GM19240 (cell line): ENCODE measurements at regions not wholly inside any gene's neighbourhood (a gene's known extent, or its start where the extent isn't known, plus 50 kb on each side); places are given as distances from the start of the nearest gene placed in this dataset.
"Not testable (repeated sequence)": the region's sequence is repeated elsewhere in the genome, so short reads cannot be mapped to it uniquely, and the experiment has no call there.

ENCODE experiments used
- DNase-seq: peaks from one replicate; pipeline ENCODE4 v3.0.0; 2011; ENCODE audit warnings: low spot score; ENCODE audit not compliant: insufficient read length

DNA sequence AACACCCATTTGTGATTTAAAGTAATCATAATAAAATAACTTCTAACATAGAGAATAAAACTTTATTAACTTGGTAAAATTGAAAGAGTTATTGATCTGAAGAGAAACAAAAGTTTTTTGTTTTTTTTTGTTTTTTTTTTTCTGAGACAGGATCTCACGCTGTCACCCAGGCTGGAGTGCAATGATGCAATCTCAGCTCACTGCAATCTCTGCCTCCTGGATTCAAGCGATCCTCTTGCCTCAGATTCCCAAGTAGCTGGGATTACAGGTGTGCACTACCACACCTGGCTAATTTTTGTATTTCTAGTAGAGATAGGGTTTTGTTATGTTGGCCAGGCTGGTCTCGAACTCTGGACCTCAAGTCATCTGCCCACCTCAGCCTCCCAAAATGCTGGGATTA, 116.5 kb upstream of the SPATA31D4 start:
- DNase-seq = not testable (repeated sequence)

DNA sequence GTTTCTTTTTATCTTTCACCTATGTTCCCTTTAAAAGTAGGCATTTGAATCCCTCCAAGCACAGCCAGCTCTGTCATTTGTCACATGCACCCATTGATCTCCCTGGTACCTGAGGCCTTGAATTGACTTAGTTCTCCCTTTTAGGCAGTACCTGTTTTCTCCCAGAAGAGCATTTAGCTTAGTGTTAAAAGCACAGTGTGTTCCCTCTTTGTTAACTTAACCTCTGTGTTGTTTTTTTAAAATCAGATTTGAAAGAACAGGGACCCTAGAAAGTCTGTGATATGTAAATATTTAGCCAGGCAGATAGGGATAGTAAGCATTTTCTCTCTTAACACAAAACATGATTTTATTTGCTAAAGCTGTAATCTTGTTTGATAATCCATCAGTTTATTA, 113.8 kb upstream of the SPATA31D4 start:
- no peak for DNase-seq

DNA sequence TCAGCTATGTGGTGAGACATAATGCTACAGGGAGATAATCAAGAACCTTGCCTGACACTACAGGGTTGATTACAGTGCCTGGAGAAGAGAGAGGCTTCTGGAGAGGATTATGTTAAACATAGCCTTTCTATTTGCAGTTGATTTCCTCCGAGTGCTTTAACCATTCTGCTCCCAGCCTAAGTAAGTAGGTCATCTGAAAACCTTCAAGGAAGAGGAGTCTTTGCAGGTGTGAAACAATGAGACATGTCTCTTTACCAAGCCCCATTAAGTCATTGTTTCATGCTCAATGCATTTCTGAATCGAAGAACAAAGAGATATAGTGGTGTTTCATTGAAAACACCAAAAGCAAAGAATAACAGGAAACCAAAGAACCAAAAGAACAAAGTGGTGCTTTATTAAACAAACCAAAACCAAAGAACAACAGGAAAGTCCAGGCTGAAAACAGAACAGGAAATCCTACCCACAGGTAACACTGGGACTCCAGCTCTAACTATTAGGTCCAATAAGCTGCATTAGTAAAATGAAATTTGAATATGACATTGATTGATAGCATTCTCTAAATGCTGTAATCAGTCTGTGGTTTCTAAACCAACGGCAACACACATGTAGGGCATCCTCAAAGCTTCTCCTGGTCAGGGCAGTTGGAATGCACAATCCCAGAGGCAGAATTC, 113.3 kb upstream of the SPATA31D4 start:
- no peak for DNase-seq

DNA sequence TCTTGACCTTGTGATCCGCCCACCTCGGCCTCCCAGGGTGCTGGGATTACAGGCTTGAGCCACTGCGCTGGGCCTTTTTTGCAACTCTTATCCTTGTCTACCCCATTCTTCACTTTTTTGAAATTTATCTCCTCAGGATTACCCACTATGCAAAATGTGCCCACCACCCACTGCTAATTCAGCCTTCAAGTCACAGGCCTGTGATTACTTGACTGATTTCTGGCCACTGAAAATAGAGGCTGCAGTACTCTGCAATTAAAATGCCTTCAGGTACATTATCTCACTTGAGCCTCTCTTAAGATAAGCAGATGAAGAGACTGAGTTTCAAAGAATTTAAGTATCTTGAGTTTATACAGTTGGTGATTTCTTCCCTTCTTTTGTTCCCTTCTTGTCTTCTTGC, 112.4 kb upstream of the SPATA31D4 start:
- DNase-seq = no peak

DNA sequence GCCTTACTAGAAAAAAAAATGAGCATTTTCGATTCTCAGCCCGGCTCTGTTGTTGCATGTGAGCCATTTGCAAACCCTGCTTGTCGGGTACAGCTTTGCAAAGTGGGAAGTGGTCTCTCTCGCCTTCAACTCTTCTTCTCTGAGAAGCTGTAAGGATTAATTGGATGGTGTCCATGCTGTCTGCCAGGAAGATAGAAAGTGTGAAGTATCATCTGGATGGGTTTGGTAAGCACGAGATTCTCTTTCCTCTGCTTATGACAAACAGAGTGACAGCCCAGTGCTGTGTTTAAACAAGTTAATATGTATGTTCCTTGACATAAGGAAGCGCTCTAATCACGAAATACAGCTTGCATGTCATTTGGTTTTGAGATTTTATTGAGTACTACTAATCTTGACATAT, 109.1 kb upstream of the SPATA31D4 start:
- DNase-seq = no peak

DNA sequence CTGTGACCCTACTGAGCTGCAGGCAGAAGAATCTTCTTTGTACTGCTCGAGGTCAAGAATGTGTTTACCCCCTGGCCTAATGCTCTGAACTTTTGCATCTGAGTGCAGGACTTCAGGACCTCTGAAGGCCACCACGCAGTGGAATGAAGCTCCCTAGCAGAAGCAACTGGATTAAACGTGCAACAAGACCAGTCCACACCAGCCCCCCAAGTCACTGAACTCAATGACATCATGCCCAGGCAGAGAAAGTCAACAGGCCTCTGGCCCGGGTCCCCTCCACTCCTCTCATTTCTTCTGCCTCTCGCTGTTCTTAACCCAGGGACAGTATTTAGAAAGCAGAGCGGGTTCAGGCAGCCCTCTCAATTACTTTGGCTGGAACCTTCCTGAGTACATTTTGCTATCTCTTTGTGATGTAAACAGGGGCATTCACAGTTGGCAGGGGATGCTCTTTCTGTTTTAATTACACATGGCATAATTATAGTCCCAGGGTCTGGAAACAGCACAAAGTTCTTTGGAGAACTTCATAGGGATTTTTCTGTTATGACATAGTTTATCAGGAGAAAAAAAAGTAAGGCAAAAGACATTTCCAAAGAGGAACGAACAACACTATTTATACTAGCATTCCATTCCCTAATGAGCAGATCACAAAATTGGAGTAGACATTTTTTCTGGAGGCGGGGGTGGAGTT, 108.2 kb upstream of the SPATA31D4 start:
- DNase-seq = no peak

DNA sequence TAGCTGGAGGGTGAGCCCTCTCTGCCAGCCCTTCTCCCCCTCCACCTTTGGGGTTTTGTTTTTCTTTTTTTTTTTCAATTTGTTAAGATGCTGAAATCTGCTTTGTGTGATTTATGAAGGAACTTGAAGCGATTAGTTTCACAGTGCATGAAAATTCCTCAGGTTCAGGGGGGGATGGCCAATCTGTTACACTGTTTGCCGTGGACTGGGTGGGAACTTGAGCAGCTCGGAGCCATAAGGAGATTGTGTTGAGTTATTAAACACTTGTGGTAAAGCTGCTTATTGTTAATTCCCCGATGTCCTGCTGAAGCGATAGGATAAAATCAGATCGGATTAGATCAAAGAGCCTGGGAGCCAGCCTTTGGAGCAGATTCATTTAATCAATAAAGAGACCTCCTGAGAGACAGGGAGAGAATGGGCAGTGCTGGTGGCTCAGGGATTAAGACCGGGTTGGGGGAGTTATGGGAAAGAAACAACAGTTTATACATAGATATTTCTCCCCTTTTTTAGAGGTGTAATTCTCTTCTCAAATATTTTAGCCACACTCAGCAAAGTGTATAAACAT, 105.8 kb upstream of the SPATA31D4 start:
- no peak for DNase-seq

DNA sequence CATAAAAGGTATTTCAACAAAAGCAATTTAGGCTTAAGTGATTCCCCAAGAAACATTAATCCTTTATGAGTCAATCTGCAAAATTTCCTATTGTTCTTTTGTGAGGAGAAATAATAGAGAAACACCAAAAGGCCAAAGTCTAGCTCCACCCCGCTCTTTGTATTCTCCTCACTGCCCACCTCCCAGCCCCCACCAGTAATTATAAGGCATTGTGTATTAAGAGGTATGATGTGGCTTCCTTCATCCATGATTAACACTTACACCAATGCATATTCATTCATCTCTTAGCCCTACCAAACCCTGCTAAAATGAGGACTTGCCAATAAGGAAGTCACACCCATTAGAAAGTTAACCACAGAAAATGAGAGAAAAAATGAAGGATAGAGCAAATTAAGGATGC, 105.3 kb upstream of the SPATA31D4 start:
- no peak for DNase-seq

DNA sequence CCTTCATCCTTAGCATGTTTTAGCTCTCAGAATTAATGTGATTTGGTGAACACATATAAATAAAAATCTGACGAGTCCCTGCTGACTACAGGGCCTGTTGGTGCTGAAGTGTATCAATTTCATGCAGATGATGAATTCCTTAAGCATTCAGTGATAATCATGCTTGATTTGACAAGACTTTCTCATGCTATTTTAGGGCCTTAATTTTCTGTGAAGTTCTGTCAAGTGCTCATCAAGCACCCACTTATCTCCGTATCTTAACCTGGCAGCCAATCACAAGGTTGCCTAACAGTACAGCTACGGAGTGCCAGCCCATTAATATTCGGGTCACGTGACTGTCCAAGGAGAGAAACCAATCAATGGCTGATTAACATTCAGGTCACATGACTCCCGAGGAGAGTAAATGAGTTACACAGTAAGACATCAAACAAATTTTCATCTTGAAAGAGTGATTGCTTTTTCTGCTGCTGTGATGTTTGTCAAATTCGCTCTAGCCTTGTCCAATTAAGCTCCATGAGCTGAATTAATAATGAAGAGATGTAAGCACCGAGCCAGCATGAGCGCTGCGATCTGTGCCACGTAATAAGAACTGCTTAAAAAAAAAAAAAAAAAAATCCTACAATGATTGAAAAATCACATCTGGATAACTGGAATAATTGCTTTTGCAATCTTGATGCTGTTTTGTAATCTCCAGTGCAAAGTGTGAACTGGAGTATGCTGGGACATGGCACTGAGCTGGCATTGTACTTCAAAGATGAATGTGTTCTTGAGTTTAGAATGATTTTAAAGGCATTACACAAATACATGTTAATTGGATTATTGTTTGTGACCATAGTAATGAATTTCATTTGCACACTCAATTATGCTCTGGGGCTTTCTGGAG, 104.3 kb upstream of the SPATA31D4 start:
- DNase-seq = no peak

DNA sequence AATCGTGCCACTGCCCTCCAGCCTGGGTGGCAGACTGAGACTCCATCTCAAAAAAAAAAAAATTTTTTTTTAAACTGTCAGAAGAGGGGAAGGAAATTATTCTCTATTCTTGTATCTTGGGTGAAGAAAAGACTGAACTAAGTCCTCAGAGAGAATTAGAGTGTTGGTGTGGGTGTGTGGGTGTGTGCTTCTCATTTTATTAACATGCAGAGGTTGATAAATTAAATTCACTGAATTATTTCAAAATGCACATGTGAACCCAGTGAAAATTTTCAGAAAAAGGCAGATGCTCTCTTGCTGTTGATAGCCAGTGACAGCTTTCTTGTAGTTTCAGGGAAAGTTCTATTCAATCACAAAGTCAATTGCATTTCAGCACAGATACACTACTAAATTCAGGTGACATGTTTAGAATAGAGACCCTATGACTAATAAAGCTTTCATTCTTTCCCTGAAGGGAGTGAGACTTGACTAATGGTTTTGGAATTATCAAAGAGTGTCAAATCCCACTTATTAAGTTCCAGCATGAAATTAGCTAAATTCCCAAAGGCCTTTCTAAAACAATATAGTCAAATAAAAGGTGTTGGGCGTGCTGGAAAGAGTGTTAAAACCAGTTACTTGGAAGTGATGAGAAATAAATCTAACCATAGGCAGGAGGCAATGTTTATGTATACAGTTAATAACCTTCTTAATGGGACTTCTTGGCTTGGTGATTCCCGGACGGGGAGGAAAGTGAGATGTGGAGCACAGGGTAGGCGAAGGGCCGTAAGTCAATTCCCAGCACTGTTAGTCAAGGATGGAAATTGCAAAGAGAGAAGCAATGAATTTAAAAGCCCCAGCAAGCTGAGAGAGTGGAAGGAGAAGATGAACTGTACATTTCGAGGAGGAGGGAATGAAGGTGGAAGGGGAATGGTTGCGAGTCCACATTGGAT, 103.2 kb upstream of the SPATA31D4 start:
- DNase-seq = no peak

DNA sequence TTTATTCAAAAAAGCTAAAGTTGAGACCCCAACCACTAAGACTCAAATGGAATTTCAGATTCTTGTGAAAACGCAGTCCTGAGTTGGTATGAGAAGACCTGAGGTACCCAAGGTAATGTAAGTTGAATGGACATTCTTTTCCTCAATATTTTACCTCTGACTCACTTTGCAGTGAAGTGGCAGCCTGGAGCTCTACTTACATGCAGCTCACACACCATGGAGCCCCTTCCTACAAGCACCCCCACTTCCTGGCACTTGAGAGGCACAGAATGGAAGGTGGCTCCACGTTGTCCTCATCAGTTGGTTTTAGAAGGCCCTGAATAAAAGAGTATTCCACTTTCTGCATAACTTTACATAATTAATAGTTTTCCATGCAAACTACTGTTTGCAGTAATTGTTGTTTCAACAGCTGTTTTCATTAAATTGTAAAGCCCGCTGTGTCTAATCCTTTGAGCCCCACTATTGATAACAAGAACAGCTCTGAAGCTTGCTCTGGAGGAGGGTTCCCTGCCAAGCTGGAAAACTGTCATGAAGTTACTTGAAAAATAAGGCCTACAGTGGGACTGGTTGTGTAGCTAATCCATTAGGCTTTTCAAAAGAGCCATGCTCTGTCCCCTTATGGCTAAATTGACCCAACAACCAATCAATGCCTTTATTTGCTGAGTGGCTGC, 102.2 kb upstream of the SPATA31D4 start:
- DNase-seq = no peak

DNA sequence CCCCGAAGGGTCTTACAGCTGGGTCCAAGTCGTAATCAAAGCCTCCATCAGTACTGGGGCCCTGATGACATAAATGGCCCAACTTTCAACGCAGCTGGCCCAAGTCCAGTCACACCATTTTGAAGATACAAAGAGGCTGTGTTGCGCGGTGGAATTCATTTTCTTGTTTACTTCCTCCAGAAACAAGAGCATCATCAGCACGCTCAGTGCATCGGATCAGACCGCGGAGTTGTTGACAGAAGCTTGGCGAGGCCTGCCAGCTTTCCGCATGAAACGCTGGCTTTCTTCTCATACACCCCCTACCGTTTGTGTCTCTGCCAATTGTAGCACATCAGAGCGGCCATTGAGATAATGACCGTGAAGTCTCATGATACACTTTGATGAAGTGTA, 101.7 kb upstream of the SPATA31D4 start:
- no peak for DNase-seq

DNA sequence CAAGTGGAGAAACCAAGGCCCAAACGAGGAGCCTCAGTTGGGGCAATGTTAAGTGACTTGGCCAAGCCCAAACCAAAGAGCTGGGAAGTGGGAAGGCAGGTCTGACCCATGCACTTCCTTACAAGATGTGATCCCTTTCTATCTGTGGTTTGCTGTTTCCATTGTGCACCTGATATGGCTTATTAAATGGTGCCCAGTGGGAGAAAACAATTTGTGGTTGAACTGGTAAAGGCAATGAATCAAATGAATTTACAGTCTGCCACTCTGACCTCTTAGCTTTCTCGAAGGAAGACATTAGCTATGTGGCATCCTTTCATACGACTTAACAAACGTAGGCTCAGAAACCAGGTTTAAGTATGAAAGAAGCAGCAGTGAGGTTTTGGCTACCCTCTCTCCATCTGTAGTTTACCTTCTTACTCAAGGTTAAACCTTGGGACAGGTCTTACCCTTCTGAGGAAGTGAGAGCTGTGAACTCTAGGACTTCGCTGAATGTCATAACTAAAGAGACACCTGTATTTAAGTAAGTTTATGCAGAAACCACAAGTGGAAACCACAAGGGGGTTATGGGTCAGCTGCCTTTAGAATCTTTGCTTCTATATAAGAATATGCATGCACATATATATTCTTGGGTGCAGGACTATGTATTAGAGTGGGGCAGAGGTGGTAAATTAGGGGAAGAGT, 100.5 kb upstream of the SPATA31D4 start:
- DNase-seq = peak; percentile 11

DNA sequence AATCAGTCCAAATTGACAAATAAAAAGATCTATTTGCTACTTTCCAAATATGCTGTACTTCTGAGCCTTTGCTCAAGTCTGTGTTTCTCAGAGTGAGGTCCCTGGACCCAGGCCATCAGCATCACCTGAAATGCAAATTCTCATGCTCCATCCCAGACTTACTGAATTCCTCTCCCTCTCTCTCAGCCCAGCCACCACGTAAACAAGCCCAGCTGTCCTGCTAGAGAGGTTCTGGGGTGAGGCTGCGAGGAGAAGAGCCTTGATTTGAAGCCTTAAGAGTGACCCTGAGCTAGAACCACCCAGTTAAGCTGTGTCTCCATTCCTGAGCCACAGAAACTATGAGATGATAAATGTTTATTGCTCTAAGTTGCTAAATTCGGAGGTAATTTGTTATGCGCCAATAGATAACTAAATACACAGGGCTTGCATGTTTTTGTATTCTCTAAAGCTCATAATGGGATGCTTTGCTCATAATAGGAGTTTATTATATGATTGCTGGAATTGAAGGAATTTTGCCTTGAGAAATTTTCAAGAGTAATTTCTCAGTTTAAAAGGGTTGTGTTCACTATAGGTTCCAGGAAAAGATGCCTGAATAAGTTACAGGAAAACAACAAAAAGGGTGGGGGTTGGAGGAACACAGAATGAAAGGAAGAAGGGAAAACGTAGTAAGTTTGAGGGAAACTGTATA, 98.9 kb upstream of the SPATA31D4 start:
- no peak for DNase-seq

DNA sequence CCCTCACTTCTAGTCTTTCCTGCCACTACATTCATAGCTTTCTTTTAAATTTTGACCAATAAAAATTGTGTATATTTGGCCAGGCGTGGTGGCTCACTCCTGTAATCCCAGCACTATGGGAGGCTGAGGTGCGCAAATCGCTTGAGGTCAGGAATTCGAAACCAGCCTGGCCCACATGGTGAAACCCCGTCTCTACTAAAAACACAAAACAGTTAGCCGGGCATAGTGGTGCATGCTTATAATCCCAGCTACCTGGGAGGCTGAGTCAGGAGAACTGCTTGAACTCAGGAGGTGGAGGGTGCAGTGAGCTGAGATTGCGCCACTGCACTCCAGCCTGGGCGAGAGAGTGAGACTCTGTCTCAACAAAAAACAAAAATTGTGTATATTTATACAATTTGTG, 97.8 kb upstream of the SPATA31D4 start:
- not testable (repeated sequence) for DNase-seq

DNA sequence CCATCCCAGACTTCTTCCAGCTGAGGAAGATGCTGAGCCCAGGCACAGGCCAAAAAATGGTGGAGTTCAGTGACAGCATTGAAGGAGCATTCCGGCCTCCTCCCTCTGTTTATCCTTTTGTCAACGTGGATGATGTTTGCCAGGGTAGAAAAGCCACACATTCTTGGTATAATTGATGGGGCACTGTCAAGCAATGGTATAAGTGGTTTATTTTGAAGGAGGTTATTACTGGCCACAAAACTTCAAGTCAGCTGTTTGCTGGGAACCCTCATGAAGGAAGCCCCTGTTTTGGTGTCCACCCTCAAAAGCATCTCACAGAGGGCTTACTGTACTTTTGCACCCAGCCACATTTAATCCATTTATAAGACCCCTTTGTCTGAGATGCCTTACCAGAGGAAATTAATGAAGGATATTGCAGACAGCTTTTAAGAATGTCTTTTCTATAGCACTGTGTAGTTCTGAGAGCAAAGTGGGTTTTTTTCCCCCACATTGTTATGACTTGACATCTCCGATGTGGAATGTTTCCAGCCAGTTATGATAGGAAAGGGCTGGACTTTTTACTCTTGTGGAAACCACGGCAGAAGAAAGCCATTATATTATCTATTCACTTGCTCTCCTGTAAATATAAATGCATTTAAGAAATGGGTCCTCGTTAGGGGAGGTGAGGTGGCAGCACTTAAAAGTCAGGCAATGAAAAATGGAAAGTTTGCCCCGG, 95.5 kb upstream of the SPATA31D4 start:
- DNase-seq = no peak

DNA sequence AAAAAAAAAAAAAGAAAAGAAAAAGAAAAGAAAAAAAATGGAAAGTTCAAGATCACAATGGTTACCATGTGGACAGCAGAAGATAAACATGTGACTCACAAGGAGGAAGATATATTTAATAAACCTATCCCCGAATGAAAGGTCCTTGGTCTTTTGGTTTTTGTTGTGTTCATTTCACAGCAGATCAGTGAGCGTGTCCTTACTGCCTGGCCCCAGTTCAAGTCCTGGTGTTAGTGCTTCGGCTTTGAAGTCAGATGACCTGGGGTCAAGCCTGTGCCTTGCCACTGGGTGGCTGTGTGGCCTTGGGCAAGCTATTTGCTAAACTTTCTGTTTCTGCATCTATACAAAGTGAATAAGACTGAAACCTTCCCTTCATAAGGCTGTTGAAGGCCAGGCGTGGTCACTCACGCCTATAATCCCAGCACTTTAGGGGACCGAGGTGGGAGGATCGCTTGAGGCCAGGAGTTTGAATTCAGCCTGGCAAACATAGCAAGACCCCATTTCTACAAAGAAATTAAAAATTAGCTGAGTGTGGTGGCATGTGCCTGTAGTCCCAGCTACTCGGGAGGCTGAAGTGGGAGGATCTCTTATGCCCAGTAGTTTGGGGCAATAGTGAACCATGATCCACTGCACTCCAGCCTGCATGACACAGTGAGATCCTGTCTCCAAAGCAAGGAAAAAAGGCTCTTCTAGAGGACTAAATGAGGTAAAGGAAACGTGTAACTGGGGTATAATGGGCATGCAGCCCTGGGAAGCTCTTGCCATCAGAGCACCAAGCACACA, 94.5 kb upstream of the SPATA31D4 start:
- DNase-seq = no peak

DNA sequence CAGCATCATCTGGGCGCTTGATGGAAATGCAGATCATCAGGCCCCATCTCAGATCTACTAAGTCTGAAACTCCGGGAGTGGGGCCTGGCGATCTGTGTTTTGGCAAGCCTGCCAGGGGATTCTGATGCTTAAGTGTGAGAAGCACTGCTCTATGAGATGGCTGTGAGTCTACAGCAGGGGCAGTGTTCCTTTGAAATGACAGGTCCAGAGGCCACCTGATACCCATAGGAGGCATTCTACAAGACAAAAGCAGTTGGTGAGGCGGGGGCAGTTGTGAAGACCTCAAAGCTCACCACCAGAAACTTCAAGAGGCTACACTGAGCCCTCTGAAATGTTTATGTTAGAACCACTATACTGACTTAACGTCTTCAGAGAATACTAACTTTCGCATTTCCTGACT, 86.9 kb upstream of the SPATA31D4 start:
- no peak for DNase-seq
